ENCODE measurements at regions not wholly inside any gene's neighbourhood (a gene's known extent, or its start where the extent isn't known, plus 50 kb on each side); places are given as distances from the start of the nearest gene placed in this dataset.

DNA sequence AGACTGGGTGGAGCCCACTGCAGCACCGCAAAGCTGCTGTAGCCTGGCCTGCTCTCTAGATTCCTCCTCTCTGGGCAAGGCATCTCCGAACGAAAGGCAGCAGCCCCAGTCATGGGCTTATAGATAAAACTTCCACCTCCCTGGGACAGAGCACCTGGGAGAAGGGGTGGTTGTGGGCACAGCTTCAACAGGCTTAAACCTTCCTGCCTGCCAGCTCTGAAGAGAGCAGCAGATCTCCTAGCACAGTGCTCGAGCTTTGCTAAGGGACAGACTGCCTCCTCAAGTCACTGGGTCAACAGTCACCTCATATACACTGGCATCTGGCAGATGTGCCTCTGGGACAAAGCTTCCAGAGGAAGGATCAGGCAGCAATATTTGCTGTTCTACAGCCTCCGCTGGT is 117.3 kb downstream of the EHF start:
- no peak for DNase-seq (ENCODE audit: low read depth)
- no peak overlapping the region for H3K4me3 ChIP-seq (ENCODE audit: low read depth, low read length)
- in situ Hi-C loops (cut with HindIII; ENCODE audit: low sequenced_read_pairs), result no loop called here
- TF ChIP-seq, protein P1, sequence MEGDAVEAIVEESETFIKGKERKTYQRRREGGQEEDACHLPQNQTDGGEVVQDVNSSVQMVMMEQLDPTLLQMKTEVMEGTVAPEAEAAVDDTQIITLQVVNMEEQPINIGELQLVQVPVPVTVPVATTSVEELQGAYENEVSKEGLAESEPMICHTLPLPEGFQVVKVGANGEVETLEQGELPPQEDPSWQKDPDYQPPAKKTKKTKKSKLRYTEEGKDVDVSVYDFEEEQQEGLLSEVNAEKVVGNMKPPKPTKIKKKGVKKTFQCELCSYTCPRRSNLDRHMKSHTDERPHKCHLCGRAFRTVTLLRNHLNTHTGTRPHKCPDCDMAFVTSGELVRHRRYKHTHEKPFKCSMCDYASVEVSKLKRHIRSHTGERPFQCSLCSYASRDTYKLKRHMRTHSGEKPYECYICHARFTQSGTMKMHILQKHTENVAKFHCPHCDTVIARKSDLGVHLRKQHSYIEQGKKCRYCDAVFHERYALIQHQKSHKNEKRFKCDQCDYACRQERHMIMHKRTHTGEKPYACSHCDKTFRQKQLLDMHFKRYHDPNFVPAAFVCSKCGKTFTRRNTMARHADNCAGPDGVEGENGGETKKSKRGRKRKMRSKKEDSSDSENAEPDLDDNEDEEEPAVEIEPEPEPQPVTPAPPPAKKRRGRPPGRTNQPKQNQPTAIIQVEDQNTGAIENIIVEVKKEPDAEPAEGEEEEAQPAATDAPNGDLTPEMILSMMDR (IDR thresholded peaks at IDR 0.05; ENCODE audit: low read depth, low read length, missing control alignments), result no peak

DNA sequence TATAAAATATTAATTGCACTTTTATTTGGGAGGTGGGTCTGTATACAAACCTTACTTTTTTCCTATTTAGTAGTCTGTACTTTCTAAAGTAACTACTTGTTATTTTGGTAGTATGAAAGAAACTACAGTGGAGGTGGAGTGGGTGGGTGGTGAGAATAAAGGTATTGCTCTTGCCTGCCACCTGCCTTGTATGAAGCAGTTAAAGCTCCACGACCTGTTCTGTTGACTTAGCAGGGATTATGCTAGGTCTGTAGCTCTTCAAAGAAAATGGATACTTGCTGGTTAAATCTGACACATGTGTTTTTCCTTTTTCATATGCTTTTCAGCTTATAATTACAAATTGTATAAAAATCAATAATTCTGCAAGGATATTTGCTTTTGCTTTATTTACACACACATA is 111.9 kb downstream of the EHF start:
- in situ Hi-C loops (cut with HindIII; ENCODE audit: low sequenced_read_pairs), result no loop called here
- TF ChIP-seq, protein P1 (IDR thresholded peaks at IDR 0.05; ENCODE audit: low read depth, low read length, missing control alignments), result no peak
- DNase-seq (ENCODE audit: low read depth), result no peak
- no peak overlapping the region for H3K4me3 ChIP-seq (ENCODE audit: low read depth, low read length)

DNA sequence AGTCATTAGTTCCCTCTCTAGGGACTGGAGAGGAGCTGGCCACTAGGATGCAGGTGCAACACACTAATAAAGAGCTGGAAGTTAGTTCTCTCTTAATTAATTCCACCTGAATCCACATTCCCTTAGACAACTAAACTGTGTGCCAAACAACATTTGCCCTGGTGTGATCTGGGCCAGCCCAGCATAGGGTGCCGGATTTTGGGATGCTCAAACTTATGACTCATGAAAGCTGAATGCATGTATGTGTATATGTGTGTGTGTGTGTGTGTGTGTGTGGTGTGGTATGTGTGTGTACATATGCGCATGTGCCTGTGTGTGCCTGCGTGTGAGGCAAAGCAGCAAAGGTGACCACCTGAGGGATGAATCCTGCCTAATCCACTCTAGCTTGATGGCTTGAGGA is 110.7 kb downstream of the EHF start:
- H3K4me3 ChIP-seq (ENCODE audit: low read depth, low read length), result no peak overlapping the region
- TF ChIP-seq, protein P1 (IDR thresholded peaks at IDR 0.05; ENCODE audit: low read depth, low read length, missing control alignments), result no peak
- no peak for DNase-seq (ENCODE audit: low read depth)
- in situ Hi-C loops (cut with HindIII; ENCODE audit: low sequenced_read_pairs), result no loop called here

DNA sequence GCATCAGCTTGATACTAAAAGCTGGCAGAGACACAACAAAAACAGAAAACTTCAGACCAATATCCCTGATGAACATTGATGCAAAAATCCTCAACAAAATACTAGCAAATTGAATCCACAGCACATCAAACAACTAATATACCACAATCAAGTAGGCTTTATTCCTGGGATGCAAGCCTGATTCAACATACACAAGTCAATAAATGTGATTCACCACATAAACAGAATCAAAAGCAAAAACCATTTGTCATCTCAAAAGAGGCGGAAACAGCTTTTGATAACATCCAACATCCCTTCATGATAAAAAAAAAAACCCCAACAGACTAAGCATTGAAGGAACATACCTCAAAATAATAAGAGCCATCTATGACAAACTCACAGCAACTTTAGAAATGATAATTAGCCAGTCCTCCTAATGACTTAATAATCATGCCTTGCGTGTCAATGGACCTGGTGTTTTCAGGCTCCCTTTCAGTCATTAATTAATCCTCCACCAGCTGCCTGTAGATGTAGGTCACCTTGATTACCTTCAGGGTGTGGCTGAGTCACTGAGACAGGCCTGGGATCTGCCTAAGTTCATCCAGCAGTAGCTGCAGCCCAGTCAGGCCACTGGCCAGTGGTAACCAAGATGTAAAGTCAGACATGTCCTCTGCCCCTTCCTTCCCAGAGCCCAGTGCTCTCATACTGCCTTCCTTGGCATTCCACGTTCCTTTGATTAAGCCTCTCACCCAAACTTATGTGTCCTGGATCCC is 109.8 kb downstream of the EHF start:
- in situ Hi-C loops (cut with HindIII; ENCODE audit: low sequenced_read_pairs), result no loop called here
- no peak overlapping the region for H3K4me3 ChIP-seq (ENCODE audit: low read depth, low read length)
- TF ChIP-seq, protein P1 (IDR thresholded peaks at IDR 0.05; ENCODE audit: low read depth, low read length, missing control alignments), result no peak
- DNase-seq (ENCODE audit: low read depth), result no peak

DNA sequence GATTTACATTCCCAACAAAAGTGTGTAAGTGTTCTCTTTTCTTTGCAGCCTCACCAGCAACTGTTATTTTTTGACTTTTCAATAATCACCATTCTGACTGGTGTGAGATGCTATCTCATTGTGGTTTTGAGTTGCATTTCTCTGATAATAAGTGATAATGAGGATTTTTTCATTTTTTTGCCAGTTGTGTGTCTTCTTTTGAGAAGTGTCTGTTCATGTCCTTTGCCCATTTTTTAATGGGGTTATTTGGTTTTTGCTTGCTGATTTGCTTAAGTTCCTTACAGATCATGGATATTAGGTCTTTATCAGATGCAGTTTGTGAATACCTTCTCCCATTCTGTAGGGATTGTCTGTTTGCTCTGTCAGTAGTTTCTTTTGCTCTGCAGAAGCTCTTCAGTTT is 107.7 kb downstream of the EHF start:
- in situ Hi-C loops (cut with HindIII; ENCODE audit: low sequenced_read_pairs), result no loop called here
- DNase-seq (ENCODE audit: low read depth), result no peak

DNA sequence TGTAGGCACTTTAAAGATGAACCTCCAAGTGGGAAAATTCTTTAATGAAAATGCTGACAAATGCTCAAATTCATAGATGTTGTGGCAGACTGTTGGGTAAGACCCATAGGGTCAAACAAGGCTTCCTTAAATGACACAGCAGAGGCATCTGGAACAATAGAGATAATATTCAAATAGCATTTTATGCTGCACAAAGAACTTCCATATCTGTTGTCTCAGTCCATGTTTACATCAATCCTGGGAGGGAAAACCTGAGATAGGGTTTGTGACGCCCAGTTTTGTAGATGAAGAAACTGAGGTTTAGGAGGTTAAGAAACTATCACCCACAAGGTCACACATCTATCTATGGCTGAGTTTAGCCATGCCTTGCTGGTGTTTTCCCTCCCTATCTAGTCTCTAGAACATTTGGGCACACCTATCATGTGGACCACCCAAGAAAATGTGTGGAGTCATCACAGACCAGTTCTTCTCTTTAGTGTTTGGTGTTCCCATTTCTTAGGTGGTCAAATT is 106.4 kb downstream of the EHF start:
- no peak for DNase-seq (ENCODE audit: low read depth)
- TF ChIP-seq, protein P1 (IDR thresholded peaks at IDR 0.05; ENCODE audit: low read depth, low read length, missing control alignments), result no peak
- no peak overlapping the region for H3K4me3 ChIP-seq (ENCODE audit: low read depth, low read length)
- in situ Hi-C loops (cut with HindIII; ENCODE audit: low sequenced_read_pairs), result no loop called here

More for the DNA sequence above, 107.7 kb downstream of the EHF start:
- H3K4me3 ChIP-seq (ENCODE audit: low read depth, low read length), result no peak overlapping the region
- TF ChIP-seq, protein P1 (IDR thresholded peaks at IDR 0.05; ENCODE audit: low read depth, low read length, missing control alignments), result no peak
